ENCODE measurements at regions not wholly inside any gene's neighbourhood (a gene's known extent, or its start where the extent isn't known, plus 50 kb on each side); places are given as distances from the start of the nearest gene placed in this dataset.

DNA sequence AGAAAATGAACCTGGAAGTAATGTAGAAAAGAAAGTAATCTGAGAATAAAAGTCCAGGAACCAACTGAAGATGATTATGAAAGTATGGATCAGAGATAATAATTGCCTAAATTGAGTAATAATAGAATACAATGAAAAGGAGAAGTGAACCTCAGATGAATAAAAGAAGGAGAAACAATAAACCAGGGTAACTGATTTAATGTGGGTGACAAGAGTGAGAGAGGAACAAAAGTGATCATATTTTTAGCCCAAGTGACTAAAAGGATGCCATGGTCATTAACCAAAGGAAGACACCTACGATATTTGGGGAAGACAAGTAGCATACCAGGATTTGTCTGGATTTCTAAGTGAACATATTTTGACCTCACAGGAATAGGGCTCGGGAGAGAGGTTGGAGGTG is 600.6 kb downstream of the RNF144A start:
- no peaks in the 10 kb centered on the region for H3K9me3 ChIP-seq (replicated peaks in 1 of 3)
- H3K4me3 ChIP-seq, result no peak overlapping the region
- DNase-seq, result no peak
- H3K36me3 ChIP-seq (replicated peaks in 1 of 2), result no peaks in the 10 kb centered on the region
- H3K27me3 ChIP-seq, result no peaks in the 10 kb centered on the region
- H3K4me1 ChIP-seq (replicated peaks in 1 of 2), result no peaks in the 10 kb centered on the region
- intact Hi-C loops (cut with DNase I), result no loop called here
- no peak overlapping the region for H3K27ac ChIP-seq
- 81 to 83% (median 81%) methylated on average over 2 of the region's 2 CpGs for WGBS, 4 donors
- TF ChIP-seq, protein P1, sequence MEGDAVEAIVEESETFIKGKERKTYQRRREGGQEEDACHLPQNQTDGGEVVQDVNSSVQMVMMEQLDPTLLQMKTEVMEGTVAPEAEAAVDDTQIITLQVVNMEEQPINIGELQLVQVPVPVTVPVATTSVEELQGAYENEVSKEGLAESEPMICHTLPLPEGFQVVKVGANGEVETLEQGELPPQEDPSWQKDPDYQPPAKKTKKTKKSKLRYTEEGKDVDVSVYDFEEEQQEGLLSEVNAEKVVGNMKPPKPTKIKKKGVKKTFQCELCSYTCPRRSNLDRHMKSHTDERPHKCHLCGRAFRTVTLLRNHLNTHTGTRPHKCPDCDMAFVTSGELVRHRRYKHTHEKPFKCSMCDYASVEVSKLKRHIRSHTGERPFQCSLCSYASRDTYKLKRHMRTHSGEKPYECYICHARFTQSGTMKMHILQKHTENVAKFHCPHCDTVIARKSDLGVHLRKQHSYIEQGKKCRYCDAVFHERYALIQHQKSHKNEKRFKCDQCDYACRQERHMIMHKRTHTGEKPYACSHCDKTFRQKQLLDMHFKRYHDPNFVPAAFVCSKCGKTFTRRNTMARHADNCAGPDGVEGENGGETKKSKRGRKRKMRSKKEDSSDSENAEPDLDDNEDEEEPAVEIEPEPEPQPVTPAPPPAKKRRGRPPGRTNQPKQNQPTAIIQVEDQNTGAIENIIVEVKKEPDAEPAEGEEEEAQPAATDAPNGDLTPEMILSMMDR (IDR thresholded peaks at IDR 0.05), result no peak
- TF ChIP-seq POLR2A (IDR thresholded peaks at IDR 0.05), result no peak

DNA sequence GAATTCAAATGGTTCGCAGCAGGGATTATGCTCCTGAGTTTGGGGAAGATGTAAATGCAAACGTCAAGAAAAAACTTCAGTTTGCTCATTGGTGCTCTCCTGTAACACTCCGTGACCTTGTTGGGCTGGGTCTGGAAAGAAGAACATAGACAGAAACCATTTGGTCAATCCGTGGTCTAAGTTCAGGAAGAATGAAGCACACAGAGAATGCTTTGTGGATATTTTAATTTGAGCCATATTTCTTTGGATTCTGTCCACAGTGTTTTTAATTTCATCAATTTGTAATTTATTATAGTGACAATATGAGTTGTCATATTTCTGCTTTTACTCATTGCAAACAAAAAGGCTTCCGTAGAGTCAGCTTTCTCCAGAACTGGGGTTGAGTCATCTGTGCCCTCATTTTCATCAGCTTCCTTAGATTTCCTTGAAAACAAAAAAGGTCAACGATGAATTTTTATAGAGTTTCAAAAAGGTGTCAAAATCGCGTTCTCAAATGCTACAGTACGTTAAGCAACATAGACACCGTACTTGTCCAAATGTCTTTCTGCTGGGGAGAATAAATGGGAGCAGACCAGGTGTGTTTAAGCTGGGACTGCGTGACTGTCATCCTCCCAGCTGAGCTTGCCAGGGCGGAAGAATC is 606.4 kb downstream of the RNF144A start:
- TF ChIP-seq POLR2A (IDR thresholded peaks at IDR 0.05), result no peak
- TF ChIP-seq, protein P1 (IDR thresholded peaks at IDR 0.05), result no peak
- 63 to 70% (median 66%) methylated on average over 12 of the region's 12 CpGs for WGBS, 4 donors
- intact Hi-C loops (cut with DNase I), result no loop called here
- H3K4me3 ChIP-seq, result no peak overlapping the region
- H3K27ac ChIP-seq, result no peak overlapping the region
- H3K9me3 ChIP-seq (replicated peaks in 1 of 3), result no peaks in the 10 kb centered on the region
- H3K36me3 ChIP-seq (replicated peaks in 1 of 2), result no peaks in the 10 kb centered on the region
- no peak for DNase-seq
- no peaks in the 10 kb centered on the region for H3K4me1 ChIP-seq (replicated peaks in 1 of 2)
- H3K27me3 ChIP-seq, result peaks cover 6% of the 10 kb centered on the region

DNA sequence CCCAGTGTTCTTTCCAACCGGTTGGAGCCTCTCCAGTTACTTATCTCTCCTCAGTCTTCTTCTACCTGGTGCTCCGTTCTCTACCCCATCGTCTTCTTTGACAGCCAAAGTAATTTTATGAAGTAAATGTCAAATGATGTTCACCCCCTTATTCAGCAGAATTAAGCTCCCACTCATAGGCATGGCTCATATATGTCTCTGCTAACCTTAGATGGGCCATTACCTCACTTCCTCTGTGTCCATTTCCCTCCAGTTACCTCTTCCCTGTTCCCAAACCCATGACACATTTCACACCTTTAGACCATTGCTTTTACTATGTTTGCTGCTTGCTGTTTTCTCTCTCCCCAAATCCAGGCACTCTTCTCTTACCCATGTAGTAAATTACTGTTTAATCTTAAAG is 607.0 kb downstream of the RNF144A start:
- H3K36me3 ChIP-seq (replicated peaks in 1 of 2), result no peaks in the 10 kb centered on the region
- WGBS, 4 donors, result 59 to 93% (median 84%) methylated on average over 3 of the region's 3 CpGs

DNA sequence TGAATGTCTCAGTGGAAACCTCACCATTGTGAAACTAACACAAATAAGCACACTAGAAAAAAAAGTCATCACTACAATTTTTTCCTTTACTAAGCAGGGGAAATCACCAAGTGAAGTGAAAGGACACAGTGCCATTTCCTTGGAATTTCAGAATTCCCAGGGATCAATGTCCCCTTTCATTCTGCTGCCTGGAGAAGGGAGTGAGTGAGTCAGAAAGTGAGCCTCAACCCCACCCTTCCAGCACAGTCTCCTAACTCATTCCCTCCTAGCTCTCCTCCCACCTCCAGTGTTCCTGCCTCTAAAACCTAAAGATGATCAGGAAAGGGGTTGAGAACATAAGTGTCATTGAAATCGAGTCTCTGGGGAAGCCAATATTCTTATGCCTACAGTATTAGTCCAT is 608.5 kb downstream of the RNF144A start:
- WGBS, 4 donors, result 76 to 86% (median 81%) methylated on average over 1 of the region's 1 CpG
- Histone ChIP-seq H3K4me3 (no peak overlapping the region), H3K36me3 (replicated peaks in 1 of 2) (no peaks in the 10 kb centered on the region), H3K27me3 (peaks cover 6% of the 10 kb centered on the region), H3K27ac (no peak overlapping the region), H3K9me3 (replicated peaks in 1 of 3) (no peaks in the 10 kb centered on the region), H3K4me1 (replicated peaks in 1 of 2) (no peaks in the 10 kb centered on the region)
- no peak for DNase-seq
- no peak for TF ChIP-seq POLR2A (IDR thresholded peaks at IDR 0.05)
- TF ChIP-seq, protein P1 (IDR thresholded peaks at IDR 0.05), result no peak
- intact Hi-C loops (cut with DNase I), result no loop called here

More for the DNA sequence above, 607.0 kb downstream of the RNF144A start:
- intact Hi-C loops (cut with DNase I), result no loop called here
- Histone ChIP-seq H3K9me3 (replicated peaks in 1 of 3) (no peaks in the 10 kb centered on the region), H3K27me3 (peaks cover 6% of the 10 kb centered on the region), H3K4me1 (replicated peaks in 1 of 2) (no peaks in the 10 kb centered on the region), H3K4me3 (no peak overlapping the region), H3K27ac (no peak overlapping the region)
- TF ChIP-seq, protein P1 (IDR thresholded peaks at IDR 0.05), result no peak
- no peak for TF ChIP-seq POLR2A (IDR thresholded peaks at IDR 0.05)
- DNase-seq, result no peak

All from adrenal gland (tissue), 9 donors.